ENCODE measurements at regions not wholly inside any gene's neighbourhood (a gene's known extent, or its start where the extent isn't known, plus 50 kb on each side); places are given as distances from the start of the nearest gene placed in this dataset.

DNA sequence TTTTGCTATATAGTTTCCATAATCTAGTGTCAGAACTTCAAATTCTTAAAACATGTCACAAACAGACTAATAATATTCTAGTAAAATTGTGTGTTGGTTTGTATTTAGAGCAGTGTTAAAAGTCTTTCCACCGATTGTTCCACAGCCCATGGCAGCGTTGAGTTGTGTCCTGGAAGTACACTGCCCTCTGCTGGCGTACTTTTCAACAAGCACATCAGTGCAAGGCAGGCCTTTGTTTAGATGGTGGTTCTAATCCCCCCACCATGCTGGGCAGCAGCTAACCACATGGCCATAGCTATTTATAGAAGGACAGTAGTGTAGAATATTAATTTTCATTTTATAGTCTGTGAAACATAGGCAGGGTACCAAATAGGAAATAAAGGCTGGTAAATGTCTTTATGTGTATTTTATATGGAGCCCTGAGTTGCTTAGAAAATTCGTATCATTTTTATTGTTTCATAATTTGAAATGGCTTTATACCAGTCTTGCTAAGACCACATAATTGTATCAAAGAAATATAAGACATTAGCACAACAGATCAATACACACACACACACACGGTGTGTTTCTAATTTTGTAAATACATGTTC, 235.4 kb downstream of the SEC23A start (continued):
- TF ChIP-seq HMGA1 (CRISPR knock-in tag; conservative IDR thresholded peaks at IDR 0.05) = no peak
- TF ChIP-seq ZNF598 (CRISPR knock-in tag; IDR thresholded peaks at IDR 0.05; ENCODE audit: borderline replicate concordance) = 0 out of 2 replicates have a peak, but pooled peaks have one; percentile 32
- TF ChIP-seq, protein P1, sequence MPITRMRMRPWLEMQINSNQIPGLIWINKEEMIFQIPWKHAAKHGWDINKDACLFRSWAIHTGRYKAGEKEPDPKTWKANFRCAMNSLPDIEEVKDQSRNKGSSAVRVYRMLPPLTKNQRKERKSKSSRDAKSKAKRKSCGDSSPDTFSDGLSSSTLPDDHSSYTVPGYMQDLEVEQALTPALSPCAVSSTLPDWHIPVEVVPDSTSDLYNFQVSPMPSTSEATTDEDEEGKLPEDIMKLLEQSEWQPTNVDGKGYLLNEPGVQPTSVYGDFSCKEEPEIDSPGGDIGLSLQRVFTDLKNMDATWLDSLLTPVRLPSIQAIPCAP (CRISPR knock-in tag; IDR thresholded peaks at IDR 0.05; ENCODE audit: low read depth) = no peak
- TF ChIP-seq MXI1 (IDR thresholded peaks at IDR 0.05; ENCODE audit: borderline replicate concordance, low read depth, low read length) = no peak
- TF ChIP-seq ZNF777 (CRISPR knock-in tag; IDR thresholded peaks at IDR 0.05) = no peak
- TF ChIP-seq SP5 (CRISPR knock-in tag; IDR thresholded peaks at IDR 0.05; ENCODE audit: borderline replicate concordance, low read depth) = no peak
- no peak for TF ChIP-seq ZNF510 (CRISPR knock-in tag; IDR thresholded peaks at IDR 0.05; ENCODE audit: low read depth)
- no peak for TF ChIP-seq DPF2 (CRISPR knock-in tag; IDR thresholded peaks at IDR 0.05; ENCODE audit: borderline replicate concordance, low read depth)
- TF ChIP-seq, protein P2, sequence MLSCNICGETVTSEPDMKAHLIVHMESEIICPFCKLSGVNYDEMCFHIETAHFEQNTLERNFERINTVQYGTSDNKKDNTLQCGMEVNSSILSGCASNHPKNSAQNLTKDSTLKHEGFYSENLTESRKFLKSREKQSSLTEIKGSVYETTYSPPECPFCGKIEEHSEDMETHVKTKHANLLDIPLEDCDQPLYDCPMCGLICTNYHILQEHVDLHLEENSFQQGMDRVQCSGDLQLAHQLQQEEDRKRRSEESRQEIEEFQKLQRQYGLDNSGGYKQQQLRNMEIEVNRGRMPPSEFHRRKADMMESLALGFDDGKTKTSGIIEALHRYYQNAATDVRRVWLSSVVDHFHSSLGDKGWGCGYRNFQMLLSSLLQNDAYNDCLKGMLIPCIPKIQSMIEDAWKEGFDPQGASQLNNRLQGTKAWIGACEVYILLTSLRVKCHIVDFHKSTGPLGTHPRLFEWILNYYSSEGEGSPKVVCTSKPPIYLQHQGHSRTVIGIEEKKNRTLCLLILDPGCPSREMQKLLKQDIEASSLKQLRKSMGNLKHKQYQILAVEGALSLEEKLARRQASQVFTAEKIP (CRISPR knock-in tag; IDR thresholded peaks at IDR 0.05; ENCODE audit: borderline replicate concordance) = no peak
- TF ChIP-seq XBP1 (CRISPR knock-in tag; IDR thresholded peaks at IDR 0.05) = no peak
- no peak for TF ChIP-seq ZNF780A (CRISPR knock-in tag; IDR thresholded peaks at IDR 0.05)
- TF ChIP-seq POLR2A (IDR thresholded peaks at IDR 0.05; ENCODE audit: insufficient read depth in 1 of 2, low read depth in 2 of 2, low read length in 2 of 2) = no peak
- TF ChIP-seq, protein P3, sequence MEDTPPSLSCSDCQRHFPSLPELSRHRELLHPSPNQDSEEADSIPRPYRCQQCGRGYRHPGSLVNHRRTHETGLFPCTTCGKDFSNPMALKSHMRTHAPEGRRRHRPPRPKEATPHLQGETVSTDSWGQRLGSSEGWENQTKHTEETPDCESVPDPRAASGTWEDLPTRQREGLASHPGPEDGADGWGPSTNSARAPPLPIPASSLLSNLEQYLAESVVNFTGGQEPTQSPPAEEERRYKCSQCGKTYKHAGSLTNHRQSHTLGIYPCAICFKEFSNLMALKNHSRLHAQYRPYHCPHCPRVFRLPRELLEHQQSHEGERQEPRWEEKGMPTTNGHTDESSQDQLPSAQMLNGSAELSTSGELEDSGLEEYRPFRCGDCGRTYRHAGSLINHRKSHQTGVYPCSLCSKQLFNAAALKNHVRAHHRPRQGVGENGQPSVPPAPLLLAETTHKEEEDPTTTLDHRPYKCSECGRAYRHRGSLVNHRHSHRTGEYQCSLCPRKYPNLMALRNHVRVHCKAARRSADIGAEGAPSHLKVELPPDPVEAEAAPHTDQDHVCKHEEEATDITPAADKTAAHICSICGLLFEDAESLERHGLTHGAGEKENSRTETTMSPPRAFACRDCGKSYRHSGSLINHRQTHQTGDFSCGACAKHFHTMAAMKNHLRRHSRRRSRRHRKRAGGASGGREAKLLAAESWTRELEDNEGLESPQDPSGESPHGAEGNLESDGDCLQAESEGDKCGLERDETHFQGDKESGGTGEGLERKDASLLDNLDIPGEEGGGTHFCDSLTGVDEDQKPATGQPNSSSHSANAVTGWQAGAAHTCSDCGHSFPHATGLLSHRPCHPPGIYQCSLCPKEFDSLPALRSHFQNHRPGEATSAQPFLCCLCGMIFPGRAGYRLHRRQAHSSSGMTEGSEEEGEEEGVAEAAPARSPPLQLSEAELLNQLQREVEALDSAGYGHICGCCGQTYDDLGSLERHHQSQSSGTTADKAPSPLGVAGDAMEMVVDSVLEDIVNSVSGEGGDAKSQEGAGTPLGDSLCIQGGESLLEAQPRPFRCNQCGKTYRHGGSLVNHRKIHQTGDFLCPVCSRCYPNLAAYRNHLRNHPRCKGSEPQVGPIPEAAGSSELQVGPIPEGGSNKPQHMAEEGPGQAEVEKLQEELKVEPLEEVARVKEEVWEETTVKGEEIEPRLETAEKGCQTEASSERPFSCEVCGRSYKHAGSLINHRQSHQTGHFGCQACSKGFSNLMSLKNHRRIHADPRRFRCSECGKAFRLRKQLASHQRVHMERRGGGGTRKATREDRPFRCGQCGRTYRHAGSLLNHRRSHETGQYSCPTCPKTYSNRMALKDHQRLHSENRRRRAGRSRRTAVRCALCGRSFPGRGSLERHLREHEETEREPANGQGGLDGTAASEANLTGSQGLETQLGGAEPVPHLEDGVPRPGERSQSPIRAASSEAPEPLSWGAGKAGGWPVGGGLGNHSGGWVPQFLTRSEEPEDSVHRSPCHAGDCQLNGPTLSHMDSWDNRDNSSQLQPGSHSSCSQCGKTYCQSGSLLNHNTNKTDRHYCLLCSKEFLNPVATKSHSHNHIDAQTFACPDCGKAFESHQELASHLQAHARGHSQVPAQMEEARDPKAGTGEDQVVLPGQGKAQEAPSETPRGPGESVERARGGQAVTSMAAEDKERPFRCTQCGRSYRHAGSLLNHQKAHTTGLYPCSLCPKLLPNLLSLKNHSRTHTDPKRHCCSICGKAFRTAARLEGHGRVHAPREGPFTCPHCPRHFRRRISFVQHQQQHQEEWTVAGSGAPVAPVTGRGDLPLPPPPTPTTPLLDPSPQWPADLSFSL (CRISPR knock-in tag; IDR thresholded peaks at IDR 0.05) = no peak
- TF ChIP-seq RAD21 (CRISPR knock-in tag; IDR thresholded peaks at IDR 0.05) = peak; percentile 84
- TF ChIP-seq ZNF432 (CRISPR knock-in tag; IDR thresholded peaks at IDR 0.05; ENCODE audit: borderline replicate concordance) = no peak
- no peak for TF ChIP-seq ZNF660 (CRISPR knock-in tag; IDR thresholded peaks at IDR 0.05; ENCODE audit: borderline replicate concordance, low read depth)
- TF ChIP-seq PHB2 (IDR thresholded peaks at IDR 0.05; ENCODE audit: partially characterized antibody) = no peak
- TF ChIP-seq REL (CRISPR knock-in tag; conservative IDR thresholded peaks at IDR 0.05) = no peak
- TF ChIP-seq FOSL1 (CRISPR knock-in tag; IDR thresholded peaks at IDR 0.05; ENCODE audit: borderline replicate concordance) = no peak
- no peak for TF ChIP-seq POLR2G (IDR thresholded peaks at IDR 0.05; ENCODE audit: low read depth, low read length)
- no peak for TF ChIP-seq CBX1 (IDR thresholded peaks at IDR 0.05; ENCODE audit: low read depth)
- peak; percentile 35; the same call in 1 of the 2 replicates for TF ChIP-seq GABPB1 (CRISPR knock-in tag; IDR thresholded peaks at IDR 0.05)
- no peak for TF ChIP-seq ZNF17 (CRISPR knock-in tag; IDR thresholded peaks at IDR 0.05)
- no peak for TF ChIP-seq ETV5 (CRISPR knock-in tag; IDR thresholded peaks at IDR 0.05; ENCODE audit: borderline replicate concordance)

All from HepG2 (cell line).